ENCODE measurements at regions not wholly inside any gene's neighbourhood (a gene's known extent, or its start where the extent isn't known, plus 50 kb on each side); places are given as distances from the start of the nearest gene placed in this dataset.

DNA sequence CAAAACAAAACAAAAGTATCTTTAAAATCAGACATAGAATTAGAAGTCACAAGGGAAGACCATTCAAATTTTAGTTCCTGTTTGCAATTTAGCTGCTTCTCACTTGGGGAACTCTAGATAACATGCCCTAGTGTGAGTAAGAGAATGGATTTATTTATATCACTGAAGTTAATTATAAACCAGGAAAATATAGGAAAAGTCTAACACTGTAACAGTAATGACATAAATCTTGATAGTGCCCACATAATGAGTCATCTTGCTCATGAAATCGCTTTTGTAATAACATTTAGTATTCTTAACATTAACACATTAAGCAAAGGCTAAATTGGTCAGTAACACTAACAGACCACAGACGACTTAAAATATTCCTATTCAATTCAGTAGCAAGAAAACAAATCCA is 710.7 kb downstream of the STPG2 start:
- TF ChIP-seq, protein P1, sequence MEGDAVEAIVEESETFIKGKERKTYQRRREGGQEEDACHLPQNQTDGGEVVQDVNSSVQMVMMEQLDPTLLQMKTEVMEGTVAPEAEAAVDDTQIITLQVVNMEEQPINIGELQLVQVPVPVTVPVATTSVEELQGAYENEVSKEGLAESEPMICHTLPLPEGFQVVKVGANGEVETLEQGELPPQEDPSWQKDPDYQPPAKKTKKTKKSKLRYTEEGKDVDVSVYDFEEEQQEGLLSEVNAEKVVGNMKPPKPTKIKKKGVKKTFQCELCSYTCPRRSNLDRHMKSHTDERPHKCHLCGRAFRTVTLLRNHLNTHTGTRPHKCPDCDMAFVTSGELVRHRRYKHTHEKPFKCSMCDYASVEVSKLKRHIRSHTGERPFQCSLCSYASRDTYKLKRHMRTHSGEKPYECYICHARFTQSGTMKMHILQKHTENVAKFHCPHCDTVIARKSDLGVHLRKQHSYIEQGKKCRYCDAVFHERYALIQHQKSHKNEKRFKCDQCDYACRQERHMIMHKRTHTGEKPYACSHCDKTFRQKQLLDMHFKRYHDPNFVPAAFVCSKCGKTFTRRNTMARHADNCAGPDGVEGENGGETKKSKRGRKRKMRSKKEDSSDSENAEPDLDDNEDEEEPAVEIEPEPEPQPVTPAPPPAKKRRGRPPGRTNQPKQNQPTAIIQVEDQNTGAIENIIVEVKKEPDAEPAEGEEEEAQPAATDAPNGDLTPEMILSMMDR (IDR thresholded peaks at IDR 0.05), result no peak
- no peak for TF ChIP-seq EZH2 (IDR thresholded peaks at IDR 0.05; ENCODE audit: borderline replicate concordance, insufficient read depth, low read depth, low read length, poor library complexity, severe bottlenecking)
